IMR-90 (cell line): ENCODE measurements at regions not wholly inside any gene's neighbourhood (a gene's known extent, or its start where the extent isn't known, plus 50 kb on each side); places are given as distances from the start of the nearest gene placed in this dataset.

Experiments used
- CHD1 ChIP-seq: IDR thresholded peaks from 2 replicates; pipeline ENCODE4 v1.6.1; 2012; ENCODE audit warnings: low read depth, low read length, improper control_type of control experiment
- POLR2A ChIP-seq: IDR thresholded peaks from 2 replicates; pipeline ENCODE4 v1.6.1; 2012; ENCODE audit warnings: mild to moderate bottlenecking, low read depth, low read length
- TF ChIP-seq, protein P1 (sequence below): fragments of 150-350 bp; IDR thresholded peaks from 2 replicates; pipeline ENCODE4 v1.6.1; 2017; ENCODE audit warnings: mild to moderate bottlenecking, antibody characterized with exemption, low read length, low read depth
- TF ChIP-seq, protein P2 (sequence below): conservative IDR thresholded peaks from 2 replicates; pipeline ENCODE4 v1.5.1; 2012; ENCODE audit warnings: mild to moderate bottlenecking, low read depth, low read length, improper control_type of control experiment

- TF ChIP-seq, protein P1, sequence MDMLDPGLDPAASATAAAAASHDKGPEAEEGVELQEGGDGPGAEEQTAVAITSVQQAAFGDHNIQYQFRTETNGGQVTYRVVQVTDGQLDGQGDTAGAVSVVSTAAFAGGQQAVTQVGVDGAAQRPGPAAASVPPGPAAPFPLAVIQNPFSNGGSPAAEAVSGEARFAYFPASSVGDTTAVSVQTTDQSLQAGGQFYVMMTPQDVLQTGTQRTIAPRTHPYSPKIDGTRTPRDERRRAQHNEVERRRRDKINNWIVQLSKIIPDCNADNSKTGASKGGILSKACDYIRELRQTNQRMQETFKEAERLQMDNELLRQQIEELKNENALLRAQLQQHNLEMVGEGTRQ, result no peak
- TF ChIP-seq CHD1 (no peak), POLR2A (no peak)
- TF ChIP-seq, protein P2, sequence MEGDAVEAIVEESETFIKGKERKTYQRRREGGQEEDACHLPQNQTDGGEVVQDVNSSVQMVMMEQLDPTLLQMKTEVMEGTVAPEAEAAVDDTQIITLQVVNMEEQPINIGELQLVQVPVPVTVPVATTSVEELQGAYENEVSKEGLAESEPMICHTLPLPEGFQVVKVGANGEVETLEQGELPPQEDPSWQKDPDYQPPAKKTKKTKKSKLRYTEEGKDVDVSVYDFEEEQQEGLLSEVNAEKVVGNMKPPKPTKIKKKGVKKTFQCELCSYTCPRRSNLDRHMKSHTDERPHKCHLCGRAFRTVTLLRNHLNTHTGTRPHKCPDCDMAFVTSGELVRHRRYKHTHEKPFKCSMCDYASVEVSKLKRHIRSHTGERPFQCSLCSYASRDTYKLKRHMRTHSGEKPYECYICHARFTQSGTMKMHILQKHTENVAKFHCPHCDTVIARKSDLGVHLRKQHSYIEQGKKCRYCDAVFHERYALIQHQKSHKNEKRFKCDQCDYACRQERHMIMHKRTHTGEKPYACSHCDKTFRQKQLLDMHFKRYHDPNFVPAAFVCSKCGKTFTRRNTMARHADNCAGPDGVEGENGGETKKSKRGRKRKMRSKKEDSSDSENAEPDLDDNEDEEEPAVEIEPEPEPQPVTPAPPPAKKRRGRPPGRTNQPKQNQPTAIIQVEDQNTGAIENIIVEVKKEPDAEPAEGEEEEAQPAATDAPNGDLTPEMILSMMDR, result no peak
Measured at GRCh38 chr2:220297093-220297492, 669.7 kb downstream of the SLC4A3 start.
